ENCODE measurements at regions not wholly inside any gene's neighbourhood (a gene's known extent, or its start where the extent isn't known, plus 50 kb on each side); places are given as distances from the start of the nearest gene placed in this dataset.

GRCh38 chr20:6975311-6975710, 207.8 kb downstream of the BMP2 start:
- Histone ChIP-seq H3K9me3 (ENCODE audit: insufficient read depth, low read length) (no peaks in the 10 kb centered on the region), H3K36me3 (ENCODE audit: low read length) (no peaks in the 10 kb centered on the region), H2AFZ (ENCODE audit: low read depth, low read length, severe bottlenecking) (no peak overlapping the region), H3K27me3 (ENCODE audit: low read length) (no peaks in the 10 kb centered on the region), H3K4me2 (ENCODE audit: low read depth, low read length, poor library complexity, severe bottlenecking) (no peak overlapping the region), H4K20me1 (ENCODE audit: low read depth, low read length) (no peaks in the 10 kb centered on the region), H3K27ac (ENCODE audit: low read depth, low read length) (no peak overlapping the region), H3K9me2 (replicated peaks; ENCODE audit: insufficient read depth, low read length) (no peaks in the 10 kb centered on the region), H3F3A (ENCODE audit: insufficient read depth) (no peaks in the 10 kb centered on the region), H3K9ac (ENCODE audit: low read length) (no peak overlapping the region), H3K4me3 (ENCODE audit: insufficient read depth, low read length, poor library complexity, severe bottlenecking) (no peak overlapping the region), H3K79me2 (ENCODE audit: insufficient read depth, low read length) (no peaks in the 10 kb centered on the region)
- TF ChIP-seq CTCF (IDR thresholded peaks at IDR 0.05; ENCODE audit: insufficient read depth, low read length, poor library complexity, severe bottlenecking) (no peak), EZH2phosphoT487 (conservative IDR thresholded peaks at IDR 0.05; ENCODE audit: low read length) (no peak)

- H3K4me3 ChIP-seq (ENCODE audit: insufficient read depth, low read length, poor library complexity, severe bottlenecking) = no peak overlapping the region
- H3K36me3 ChIP-seq (ENCODE audit: low read length) = no peaks in the 10 kb centered on the region
- H3K27me3 ChIP-seq (ENCODE audit: low read length) = no peaks in the 10 kb centered on the region
- no peak for TF ChIP-seq CTCF (IDR thresholded peaks at IDR 0.05; ENCODE audit: insufficient read depth, low read length, poor library complexity, severe bottlenecking)
- no peaks in the 10 kb centered on the region for H3K79me2 ChIP-seq (ENCODE audit: insufficient read depth, low read length)
- no peaks in the 10 kb centered on the region for H3F3A ChIP-seq (ENCODE audit: insufficient read depth)
- no peak overlapping the region for H3K27ac ChIP-seq (ENCODE audit: low read depth, low read length)
- no peak overlapping the region for H3K9ac ChIP-seq (ENCODE audit: low read length)
- no peak overlapping the region for H2AFZ ChIP-seq (ENCODE audit: low read depth, low read length, severe bottlenecking)
- H4K20me1 ChIP-seq (ENCODE audit: low read depth, low read length) = no peaks in the 10 kb centered on the region
- no peaks in the 10 kb centered on the region for H3K9me2 ChIP-seq (replicated peaks; ENCODE audit: insufficient read depth, low read length)
- no peak overlapping the region for H3K4me2 ChIP-seq (ENCODE audit: low read depth, low read length, poor library complexity, severe bottlenecking)
- H3K9me3 ChIP-seq (ENCODE audit: insufficient read depth, low read length) = no peaks in the 10 kb centered on the region
These were observed 208.8 kb downstream of the BMP2 start for GRCh38 chr20:6976106-6976900.

GRCh38 chr20:6979621-6980020, 212.1 kb downstream of the BMP2 start:
- no peaks in the 10 kb centered on the region for H3K79me2 ChIP-seq (ENCODE audit: insufficient read depth, low read length)
- no peaks in the 10 kb centered on the region for H3K27me3 ChIP-seq (ENCODE audit: low read length)
- no peaks in the 10 kb centered on the region for H3F3A ChIP-seq (ENCODE audit: insufficient read depth)
- H2AFZ ChIP-seq (ENCODE audit: low read depth, low read length, severe bottlenecking) = no peak overlapping the region
- H3K9me2 ChIP-seq (replicated peaks; ENCODE audit: insufficient read depth, low read length) = no peaks in the 10 kb centered on the region
- H4K20me1 ChIP-seq (ENCODE audit: low read depth, low read length) = no peaks in the 10 kb centered on the region
- no peak overlapping the region for H3K9ac ChIP-seq (ENCODE audit: low read length)
- no peak for TF ChIP-seq CTCF (IDR thresholded peaks at IDR 0.05; ENCODE audit: insufficient read depth, low read length, poor library complexity, severe bottlenecking)
- TF ChIP-seq EZH2phosphoT487 (conservative IDR thresholded peaks at IDR 0.05; ENCODE audit: low read length) = no peak
- peaks cover 6% of the 10 kb centered on the region; the same call in 1 of the 2 replicates for H3K9me3 ChIP-seq (ENCODE audit: insufficient read depth, low read length)
- no peak overlapping the region for H3K4me3 ChIP-seq (ENCODE audit: insufficient read depth, low read length, poor library complexity, severe bottlenecking)
- H3K4me2 ChIP-seq (ENCODE audit: low read depth, low read length, poor library complexity, severe bottlenecking) = no peak overlapping the region
- H3K36me3 ChIP-seq (ENCODE audit: low read length) = no peaks in the 10 kb centered on the region
- H3K27ac ChIP-seq (ENCODE audit: low read depth, low read length) = no peak overlapping the region
